ENCODE measurements at regions not wholly inside any gene's neighbourhood (a gene's known extent, or its start where the extent isn't known, plus 50 kb on each side); places are given as distances from the start of the nearest gene placed in this dataset.

- no peak for TF ChIP-seq GATA2 (IDR thresholded peaks at IDR 0.05; ENCODE audit: low read depth, low read length)
- TF ChIP-seq GATA3 (IDR thresholded peaks at IDR 0.05; ENCODE audit: low read depth, low read length): no peak
These were observed 687.7 kb upstream of the TBX3 start for GRCh38 chr12:115371711-115372110.
